GM19397 (cell line): ENCODE measurements at regions not wholly inside any gene's neighbourhood (a gene's known extent, or its start where the extent isn't known, plus 50 kb on each side); places are given as distances from the start of the nearest gene placed in this dataset.
"Not testable (repeated sequence)": the region's sequence is repeated elsewhere in the genome, so short reads cannot be mapped to it uniquely, and the experiment has no call there.

Experiments
- ATAC-seq: cut with Tn5 transposase; IDR thresholded peaks from one replicate; pipeline ENCODE4 v1.9.1; 2021; ENCODE audit warnings: mild to moderate bottlenecking, moderate library complexity; ENCODE audit not compliant: unreplicated experiment

DNA sequence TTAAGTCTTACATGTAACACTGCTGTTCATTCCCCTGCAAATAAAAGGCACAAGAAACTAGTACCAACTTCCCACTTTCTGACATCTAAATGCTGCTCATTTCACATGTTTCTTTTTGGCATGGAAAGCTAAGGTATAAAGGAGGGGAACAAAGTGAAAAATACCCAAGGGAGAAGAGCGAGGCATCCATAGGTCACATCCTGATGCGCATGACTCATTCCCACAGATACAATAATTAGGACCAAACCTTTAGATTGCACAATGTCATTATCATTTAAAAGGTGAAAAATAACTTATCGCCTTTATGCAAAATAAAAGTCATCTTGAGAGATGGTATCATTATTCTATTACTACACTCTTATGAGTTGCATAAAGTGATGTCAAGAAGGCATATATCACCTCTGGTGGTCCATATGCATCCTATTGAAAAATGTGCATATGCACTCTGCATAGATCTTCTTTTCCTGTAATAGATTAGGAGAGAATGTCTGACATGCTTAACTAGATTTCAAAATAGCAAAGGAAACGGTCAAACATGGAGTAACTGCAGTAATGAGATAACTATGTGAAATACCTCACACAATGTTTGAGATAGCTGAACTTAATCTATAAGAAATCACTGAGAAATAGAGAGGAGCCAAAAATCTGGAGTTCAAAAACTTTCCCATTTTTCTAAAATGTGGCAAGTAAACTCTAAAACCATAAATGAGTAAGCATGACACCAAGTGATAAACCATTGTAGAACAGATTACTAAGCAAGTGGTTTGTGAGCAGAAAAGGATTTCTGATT is 382.5 kb upstream of the TMTC1 start:
- ATAC-seq: no peak

DNA sequence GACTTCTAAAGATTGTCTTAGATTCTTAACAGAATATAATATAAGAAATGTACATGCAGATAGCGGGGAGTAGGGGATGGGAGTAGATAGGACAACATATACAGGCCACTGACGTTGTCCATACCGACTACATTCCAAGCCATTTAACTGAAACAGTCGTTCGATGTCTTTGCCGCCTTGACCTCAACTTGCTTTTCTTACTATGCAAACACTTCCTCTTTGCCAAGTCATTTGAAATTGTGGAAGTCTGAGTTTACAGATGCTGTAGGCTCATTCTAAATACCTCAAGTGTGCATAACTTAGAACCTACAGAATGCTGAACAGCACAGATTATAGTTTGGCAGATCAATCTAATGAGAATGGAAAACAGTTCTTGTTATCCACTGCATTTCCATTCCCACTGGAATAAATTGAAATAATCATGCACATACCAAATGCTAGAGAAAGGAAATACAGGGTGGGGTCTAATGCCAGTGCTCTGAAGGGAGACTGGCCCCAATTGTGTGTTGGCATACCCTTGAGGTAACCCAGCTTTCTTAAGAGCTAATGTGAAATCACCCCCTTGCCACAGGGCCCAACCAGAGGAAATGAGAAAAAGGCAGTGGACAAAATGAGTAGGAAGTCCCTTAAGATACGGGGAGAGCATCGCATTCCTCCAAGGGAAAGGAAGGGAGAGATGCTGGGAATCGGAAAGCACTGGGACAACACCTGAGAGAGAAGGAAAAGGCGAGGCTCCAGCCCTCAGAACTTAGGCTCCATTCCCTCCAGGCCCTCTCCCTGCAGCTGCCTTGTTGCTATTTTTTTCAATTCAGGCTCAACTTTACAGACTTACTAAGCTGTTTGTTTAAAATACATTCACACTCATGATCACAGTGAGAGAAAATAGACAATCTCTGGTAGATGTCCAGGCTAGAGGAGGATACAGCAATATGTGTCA is 380.9 kb upstream of the TMTC1 start:
- no peak for ATAC-seq

DNA sequence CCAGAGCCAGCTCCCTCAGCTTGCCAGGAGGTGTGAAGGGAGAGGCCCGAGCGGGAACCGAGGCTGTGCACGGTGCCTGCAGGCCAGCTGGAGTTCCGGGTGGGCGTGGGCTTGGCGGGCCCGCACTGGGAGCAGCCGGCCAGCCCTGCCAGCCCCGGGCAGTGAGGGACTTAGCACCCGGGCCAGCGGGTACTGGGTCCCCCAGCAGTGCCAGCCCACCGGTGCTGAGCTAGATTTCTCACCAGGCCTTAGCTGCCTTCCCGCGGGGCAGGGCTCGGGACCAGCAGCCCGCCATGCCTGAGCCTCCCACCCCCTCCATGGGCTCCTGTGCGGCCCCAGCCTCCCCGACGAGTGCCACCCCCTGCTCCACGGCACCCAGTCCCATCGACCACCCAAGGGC is 373.1 kb upstream of the TMTC1 start:
- not testable (repeated sequence) for ATAC-seq

DNA sequence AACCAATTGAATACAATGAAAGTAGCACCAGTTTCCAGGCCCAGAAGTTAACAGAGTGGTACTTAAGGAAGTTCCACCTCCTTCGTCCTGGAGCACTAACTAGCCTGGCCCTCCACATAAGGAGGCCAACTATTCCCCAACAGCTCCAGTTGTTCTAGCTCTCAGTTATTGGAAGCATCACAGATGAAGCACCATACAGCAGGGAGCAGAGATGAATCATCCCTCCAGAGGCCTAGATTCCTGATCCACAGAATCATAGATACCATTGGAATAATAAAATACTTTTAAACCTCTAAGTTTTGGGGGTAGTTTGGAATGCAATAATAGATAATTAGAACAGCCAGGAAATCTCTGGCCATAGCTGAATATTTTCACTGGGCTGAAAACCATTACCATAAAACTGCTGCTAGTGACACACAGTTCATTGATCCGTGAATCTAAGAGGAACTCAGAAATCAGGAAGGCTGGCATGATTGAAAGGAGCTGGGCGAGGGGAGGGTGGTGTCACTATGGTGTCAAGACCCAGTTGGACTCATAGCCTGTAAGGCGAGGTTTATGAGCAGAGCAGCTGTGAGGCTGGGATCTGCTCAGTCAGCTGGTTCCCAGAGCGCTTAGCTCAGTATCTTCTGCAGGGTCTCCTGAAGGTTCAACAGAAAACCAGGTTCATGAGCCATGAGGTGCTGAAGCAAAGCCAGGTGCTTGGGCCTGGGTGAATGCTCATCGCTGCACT is 371.4 kb upstream of the TMTC1 start:
- ATAC-seq: no peak

DNA sequence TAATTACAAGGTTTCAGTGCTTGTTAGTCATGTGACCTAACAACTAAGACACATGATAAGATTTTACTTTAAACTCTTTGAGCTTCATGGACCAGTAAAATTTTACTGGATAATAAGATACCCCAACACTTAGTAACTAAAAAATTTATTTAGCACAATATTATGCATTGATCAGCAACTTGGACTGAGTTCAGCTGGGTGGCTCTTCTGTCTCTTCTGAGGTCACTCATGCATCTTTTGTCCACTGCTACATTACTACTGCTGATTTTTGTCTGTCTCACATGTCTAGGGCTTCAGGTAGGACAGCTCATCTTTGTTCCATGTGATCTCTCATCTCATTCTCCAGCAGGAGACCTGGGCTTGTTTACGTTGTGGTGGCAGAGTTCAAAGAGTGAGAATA is 370.2 kb upstream of the TMTC1 start:
- ATAC-seq: no peak

DNA sequence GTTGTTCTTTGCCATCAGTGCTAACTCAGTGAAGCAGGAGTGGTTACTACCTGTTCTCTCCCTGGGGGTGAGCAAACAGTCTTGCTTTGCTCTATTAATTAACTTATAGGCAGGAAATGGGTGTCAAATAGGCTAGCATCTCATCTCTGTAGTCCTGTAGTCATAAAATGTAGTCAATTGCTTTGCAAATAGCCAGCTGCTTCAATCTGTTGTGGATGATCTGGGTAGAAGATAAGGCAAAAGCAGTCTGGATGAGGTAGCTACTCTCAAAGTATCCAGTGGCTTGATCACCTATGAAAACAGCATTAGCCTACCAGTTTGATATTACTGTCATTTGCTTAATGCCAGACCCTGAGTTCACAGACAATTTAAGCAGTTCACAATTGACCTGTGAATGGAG is 369.0 kb upstream of the TMTC1 start:
- no peak for ATAC-seq

DNA sequence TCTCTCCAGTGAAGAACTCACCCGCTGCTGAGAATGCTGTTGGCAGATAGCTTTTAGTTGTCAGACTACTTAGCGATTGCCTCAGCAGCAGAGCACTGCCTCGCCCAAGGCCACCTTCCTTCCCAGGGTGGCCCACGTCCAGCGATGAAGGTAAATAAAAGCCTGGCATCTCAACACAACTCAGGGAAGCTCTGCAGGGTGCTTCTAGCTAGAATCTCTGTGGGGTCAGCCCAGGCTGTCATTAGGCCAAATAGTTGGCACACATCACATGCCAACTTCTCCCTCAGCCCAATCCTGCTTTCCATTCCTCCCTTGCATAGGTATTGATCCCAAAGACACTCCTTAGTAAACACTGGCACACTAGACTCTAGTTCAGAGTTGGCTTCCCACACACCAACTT is 368.1 kb upstream of the TMTC1 start:
- no peak for ATAC-seq

DNA sequence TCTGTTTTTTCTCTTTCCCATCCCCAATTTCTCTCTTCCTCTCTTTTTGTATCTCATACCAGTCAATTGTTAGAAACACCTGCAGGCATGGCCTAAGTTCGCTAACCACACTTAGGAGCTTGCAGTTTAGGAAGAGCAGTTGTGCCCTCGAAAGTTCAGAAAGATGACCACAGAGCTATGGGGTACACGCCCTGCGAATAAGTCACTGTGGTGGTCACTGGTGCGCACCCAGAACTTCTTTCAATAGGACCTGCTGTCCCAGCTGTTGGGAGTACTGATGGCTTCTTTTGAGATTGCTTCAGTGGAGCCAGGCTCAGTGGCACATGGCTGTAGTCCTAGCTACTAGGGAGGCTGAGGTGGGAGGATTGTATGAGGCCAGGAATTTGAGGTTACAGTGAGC is 362.8 kb upstream of the TMTC1 start:
- ATAC-seq: no peak

DNA sequence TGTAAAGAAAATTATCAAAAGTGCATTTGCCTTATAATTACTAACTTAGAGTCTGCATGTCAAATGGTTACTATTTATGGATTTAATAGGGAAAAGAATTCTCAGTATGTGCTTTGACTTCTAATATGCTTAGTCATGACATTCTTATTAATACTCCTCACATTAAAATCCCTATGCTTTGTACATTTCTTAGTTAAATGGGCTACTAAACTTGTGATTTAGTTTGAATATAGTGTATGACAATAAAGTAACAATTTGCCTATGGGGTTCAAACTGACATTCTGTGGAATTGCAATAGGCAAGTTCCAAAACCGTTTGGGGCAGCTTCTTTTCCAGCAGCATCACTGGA is 361.9 kb upstream of the TMTC1 start:
- ATAC-seq: no peak

DNA sequence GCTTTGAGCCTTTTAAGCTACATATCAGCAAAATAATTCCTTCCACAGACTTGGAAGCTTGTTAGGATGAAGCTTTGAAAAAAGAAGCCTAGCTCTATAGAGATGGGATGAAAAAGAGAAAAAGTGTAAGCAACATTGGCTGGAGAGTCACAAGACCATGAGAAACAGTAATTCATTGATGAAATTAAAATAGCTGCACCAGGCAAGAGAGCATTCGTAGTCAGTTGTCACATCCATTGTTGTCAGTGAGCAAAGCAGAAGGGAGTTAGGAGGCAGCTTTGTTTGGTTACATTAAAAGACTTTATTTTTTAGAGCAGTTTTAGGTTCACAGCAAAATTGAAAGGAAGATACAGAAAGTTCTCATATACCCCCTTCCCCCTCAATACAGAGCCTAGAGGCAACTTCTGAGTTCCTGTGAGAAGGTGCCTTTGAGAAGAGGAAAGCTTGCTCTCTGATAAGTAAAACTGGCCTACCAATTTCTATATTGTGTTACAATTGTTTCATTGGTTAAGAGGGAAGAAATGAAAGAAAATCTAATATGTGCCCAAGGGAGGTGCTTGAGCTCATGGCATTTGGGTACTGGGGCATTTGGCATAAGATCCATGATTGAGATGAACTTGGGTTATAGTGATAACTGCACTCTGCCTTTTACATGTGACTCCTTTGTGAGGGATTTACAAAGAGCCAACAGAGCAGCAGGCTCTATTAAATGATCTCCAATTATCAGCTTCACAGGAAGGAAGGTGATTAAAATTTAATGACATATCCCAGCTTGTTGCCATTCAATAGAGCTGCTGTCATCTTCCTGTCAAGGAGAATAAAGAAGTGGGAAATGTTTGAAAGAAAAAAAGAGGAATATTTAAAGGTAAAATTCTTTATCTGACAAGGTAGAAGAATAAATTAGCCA is 361.3 kb upstream of the TMTC1 start:
- ATAC-seq: no peak

DNA sequence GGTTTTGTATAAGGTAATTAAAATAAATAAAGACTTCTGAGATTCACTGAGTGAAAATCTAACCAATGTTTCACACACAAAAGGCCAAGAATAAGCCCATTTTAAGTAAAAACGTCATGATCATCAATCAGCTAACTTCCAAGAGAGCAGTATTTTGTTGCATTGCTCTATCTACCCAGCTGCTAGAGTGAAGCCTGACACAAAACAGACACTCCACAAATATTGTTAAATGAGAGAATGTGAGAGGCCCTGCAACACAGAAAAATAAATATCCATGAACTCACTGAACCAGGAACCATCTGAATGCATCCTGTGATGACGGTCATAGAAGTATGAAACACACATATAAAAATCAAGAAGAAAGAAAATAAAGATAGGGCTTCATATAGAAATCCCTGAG is 358.6 kb upstream of the TMTC1 start:
- no peak for ATAC-seq

DNA sequence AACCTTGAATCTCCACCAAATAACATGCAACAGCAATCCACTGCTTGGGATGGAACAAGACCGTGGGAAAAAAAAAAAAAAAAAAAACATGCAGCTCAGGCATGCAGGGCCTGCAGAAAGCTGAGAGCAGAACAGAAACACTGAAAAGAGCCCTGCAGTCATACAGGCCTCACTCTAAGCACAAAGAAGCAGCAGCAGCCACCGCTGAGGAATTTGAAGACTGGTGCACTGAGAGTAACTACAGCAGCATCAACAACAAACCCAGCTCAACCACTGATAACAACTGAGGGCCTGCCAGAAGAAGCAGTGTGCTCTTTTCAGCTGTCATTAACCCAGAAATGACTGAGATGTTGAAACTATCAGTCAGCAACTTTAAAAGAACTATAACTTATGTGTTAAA is 354.7 kb upstream of the TMTC1 start:
- no peak for ATAC-seq

DNA sequence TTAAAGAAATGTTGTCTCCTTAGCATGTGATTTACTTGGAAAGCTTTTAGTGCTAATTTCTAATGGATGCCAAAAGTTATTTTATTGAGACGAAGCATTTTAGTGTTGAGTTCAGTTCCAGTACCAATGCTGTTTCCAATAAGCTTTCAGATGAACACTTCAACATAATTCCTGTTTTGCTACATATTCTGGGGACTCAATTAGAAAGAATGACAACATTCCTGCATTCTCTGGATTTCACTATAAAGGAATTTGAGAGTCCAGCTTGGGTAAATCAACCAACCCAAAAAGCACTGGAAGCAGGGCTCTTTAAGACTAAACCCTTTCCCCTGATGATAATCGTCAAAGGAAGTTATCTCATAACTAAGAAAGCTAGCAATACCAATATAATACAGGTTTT is 353.0 kb upstream of the TMTC1 start:
- ATAC-seq: no peak

DNA sequence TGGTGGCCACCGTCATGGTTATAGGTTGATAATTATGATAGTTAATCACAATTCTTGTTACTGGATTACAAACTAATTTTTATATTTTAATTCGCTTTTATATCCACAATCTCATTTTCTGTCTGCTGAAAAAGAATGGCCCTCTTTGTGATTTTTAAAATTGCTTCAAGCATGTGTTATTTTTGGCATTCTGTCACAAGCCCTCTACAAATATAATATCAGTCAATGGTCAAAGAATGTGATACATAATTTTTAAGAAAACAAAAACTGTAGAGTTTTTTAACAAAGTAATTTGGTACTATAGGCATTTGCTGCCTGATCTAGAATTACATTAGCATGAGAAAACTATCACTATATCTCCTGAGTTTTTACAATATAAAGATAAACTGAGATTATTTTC is 352.0 kb upstream of the TMTC1 start:
- ATAC-seq: no peak

DNA sequence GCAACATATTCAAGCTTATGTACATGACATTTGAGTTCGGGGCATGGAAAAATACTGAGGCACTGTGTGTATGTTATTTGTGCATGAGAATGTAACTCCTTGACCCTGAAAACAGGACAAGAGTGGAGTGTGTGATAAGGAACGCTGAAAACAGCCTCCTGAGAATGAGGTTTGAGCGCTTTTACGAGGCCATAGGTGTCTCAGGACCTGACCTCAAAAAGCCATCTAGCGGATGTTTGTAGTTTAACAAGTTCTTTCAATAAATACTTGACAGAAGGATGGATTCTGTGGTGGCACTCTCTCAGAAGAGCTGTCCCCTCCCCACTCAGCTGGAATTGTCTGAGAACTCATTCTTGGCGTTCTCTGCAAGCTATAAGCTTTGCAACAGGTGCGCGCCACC is 350.5 kb upstream of the TMTC1 start:
- ATAC-seq: no peak

DNA sequence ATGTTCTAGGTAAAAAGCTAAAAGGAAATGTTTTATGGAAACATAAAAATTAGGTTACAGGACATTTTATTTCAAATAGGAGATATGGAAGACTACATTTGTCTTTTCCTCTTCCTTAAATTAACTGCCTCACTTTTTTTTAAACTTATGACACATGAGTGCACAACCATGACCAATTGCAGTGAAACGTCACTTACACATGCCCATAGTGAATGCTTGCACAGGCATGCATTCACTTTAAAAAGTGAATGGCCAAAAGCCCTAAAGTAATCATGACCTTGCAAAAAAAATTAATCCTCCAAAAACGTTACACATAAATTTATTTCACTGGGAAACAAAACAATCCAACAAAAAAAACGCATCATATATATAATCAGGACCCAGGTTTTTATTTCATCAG is 343.2 kb upstream of the TMTC1 start:
- ATAC-seq: no peak

DNA sequence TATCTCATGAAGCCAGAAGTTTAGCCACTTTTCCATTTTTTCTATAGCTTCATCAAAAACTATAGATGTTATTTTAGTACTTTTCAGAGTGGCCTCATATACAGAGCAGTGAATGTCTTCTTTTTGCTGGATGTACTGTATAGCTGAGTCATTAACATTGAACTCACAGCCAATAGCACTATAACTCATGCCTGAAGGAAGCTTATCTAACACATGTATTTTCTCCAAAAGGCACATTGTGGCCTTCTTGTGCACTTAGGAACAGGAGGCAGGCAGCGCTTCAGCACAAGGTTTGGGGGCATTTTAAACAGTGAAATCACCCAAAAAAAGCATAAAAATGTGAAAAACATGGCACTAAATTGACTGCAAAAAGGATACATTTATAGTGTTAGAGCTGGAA is 336.8 kb upstream of the TMTC1 start:
- no peak for ATAC-seq

DNA sequence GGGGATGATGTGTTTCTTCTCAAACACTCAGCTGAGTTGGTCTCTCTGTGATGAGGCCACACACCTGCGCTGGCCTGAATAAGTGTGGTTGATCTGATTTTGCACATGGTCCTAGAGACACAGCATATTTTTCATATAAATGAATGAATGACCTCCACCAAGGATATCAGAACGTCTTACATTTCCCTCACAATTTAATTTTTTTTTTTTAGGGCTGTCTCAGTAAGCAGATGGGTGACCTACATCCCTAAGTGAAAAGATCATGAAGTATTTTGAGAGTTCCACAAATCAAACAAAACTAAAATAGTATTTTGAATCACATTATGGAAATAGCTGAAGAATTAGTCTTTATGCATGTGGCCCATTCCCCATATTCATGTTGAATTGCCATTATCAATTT is 333.7 kb upstream of the TMTC1 start:
- no peak for ATAC-seq

DNA sequence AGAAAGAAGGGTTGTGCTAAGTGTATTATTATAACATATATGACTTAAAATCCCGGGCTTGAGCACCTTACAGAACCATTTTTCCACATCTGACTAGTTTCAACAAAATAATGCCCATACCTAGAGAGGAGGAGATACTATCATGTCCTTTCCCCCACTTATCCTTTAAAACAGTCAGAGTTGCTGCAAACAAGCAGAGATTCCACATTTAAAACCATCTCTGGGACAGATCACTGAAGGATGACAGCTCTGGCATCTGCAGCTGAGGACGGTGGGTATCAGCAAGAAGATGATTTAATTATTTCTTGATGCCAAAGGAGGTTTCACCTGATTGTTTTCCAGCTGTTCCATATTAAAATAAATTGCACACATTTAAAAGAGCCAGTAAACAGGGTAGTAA is 328.0 kb upstream of the TMTC1 start:
- no peak for ATAC-seq

DNA sequence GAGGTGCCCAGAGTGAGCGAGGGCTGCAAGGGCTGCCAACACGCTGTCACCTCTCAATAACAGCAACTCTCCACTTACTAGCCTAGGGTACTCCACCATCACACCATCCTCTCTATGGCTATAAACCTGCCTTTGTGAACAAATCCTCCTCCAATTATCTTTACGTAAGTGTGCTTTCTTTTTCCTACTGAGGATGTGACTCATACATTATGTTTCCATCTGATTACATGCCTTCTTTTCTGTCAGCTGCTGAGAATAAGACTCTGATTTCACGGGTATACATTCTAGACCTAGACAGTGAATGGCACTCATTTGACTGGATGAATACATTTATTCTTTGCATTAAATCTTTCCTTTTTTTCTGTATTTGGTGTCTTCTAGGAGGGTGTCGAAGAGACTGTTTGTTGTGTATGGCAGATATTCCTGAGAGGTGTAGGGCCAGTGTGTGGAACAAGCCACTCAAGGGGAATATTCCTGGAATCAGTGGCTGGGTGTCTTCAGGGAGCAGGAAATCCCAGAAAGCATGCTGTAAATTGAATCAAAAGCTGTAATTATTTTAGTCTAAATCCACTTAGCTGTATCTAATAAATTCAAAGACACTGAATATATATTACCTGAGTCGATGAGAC is 327.3 kb upstream of the TMTC1 start:
- ATAC-seq: no peak
